ENCODE measurements at regions not wholly inside any gene's neighbourhood (a gene's known extent, or its start where the extent isn't known, plus 50 kb on each side); places are given as distances from the start of the nearest gene placed in this dataset.

GRCh38 chr14:47826809-47827208 lies 151.4 kb upstream of the MDGA2 start:
- intact Hi-C loops (cut with DNase I; ENCODE audit: low total_unique reads) = no loop called here
- no peaks in the 10 kb centered on the region for H3K27me3 ChIP-seq
- H3K9me3 ChIP-seq = no peaks in the 10 kb centered on the region
- in situ Hi-C loops (cut with MboI; ENCODE audit: low pct_ligation_motif_present in 1 of 4, low pct_unique_long_range_greater_than_20kb in 1 of 4, low sequenced_read_pairs in 3 of 4) = no loop called here
- H3K27ac ChIP-seq = no peak overlapping the region
- WGBS, 2 donors (ENCODE audit: low coverage in 1 of 2) = 70 to 73% methylated on average over 2 of the region's 2 CpGs
- DNase-seq = no peak
- no peak overlapping the region for H3K4me3 ChIP-seq
- TF ChIP-seq EP300 (IDR thresholded peaks at IDR 0.05; ENCODE audit: low read depth) = no peak
- H3K4me1 ChIP-seq = no peaks in the 10 kb centered on the region
- no peaks in the 10 kb centered on the region for H3K36me3 ChIP-seq

- 25% methylated on average over 1 of the region's 1 CpG; no CpG with 5 or more reads in 1 of the 2 donors for WGBS, 2 donors (ENCODE audit: low coverage in 1 of 2)
- in situ Hi-C loops (cut with MboI; ENCODE audit: low pct_ligation_motif_present in 1 of 4, low pct_unique_long_range_greater_than_20kb in 1 of 4, low sequenced_read_pairs in 3 of 4) = no loop called here
Measured at GRCh38 chr14:47822326-47822725, 146.9 kb upstream of the MDGA2 start.

GRCh38 chr14:47821135-47821534 lies 145.7 kb upstream of the MDGA2 start:
- H3K27ac ChIP-seq = no peak overlapping the region
- intact Hi-C loops (cut with DNase I; ENCODE audit: low total_unique reads) = no loop called here
- no peaks in the 10 kb centered on the region for H3K27me3 ChIP-seq
- no peaks in the 10 kb centered on the region for H3K4me1 ChIP-seq
- no peak for DNase-seq
- in situ Hi-C loops (cut with MboI; ENCODE audit: low pct_ligation_motif_present in 1 of 4, low pct_unique_long_range_greater_than_20kb in 1 of 4, low sequenced_read_pairs in 3 of 4) = no loop called here
- peaks cover 0 to 10% of the 10 kb centered on the region in 2 donors for H3K9me3 ChIP-seq
- TF ChIP-seq, protein P1, sequence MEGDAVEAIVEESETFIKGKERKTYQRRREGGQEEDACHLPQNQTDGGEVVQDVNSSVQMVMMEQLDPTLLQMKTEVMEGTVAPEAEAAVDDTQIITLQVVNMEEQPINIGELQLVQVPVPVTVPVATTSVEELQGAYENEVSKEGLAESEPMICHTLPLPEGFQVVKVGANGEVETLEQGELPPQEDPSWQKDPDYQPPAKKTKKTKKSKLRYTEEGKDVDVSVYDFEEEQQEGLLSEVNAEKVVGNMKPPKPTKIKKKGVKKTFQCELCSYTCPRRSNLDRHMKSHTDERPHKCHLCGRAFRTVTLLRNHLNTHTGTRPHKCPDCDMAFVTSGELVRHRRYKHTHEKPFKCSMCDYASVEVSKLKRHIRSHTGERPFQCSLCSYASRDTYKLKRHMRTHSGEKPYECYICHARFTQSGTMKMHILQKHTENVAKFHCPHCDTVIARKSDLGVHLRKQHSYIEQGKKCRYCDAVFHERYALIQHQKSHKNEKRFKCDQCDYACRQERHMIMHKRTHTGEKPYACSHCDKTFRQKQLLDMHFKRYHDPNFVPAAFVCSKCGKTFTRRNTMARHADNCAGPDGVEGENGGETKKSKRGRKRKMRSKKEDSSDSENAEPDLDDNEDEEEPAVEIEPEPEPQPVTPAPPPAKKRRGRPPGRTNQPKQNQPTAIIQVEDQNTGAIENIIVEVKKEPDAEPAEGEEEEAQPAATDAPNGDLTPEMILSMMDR (IDR thresholded peaks at IDR 0.05) = no peak
- TF ChIP-seq POLR2A (IDR thresholded peaks at IDR 0.05) (no peak), POLR2AphosphoS5 (IDR thresholded peaks at IDR 0.05) (no peak), EP300 (IDR thresholded peaks at IDR 0.05; ENCODE audit: low read depth) (no peak)
- H3K4me3 ChIP-seq = no peak overlapping the region
- WGBS, 2 donors (ENCODE audit: low coverage in 1 of 2) = 58% methylated on average over 1 of the region's 1 CpG; no CpG with 5 or more reads in 1 of the 2 donors
- no peaks in the 10 kb centered on the region for H3K36me3 ChIP-seq

More at GRCh38 chr14:47822326-47822725, 146.9 kb upstream of the MDGA2 start:
- no peak for DNase-seq
- peaks cover 0 to 10% of the 10 kb centered on the region in 2 donors for H3K9me3 ChIP-seq
- intact Hi-C loops (cut with DNase I; ENCODE audit: low total_unique reads) = no loop called here
- H3K36me3 ChIP-seq = no peaks in the 10 kb centered on the region
- H3K4me3 ChIP-seq = no peak overlapping the region
- TF ChIP-seq, protein P1 (IDR thresholded peaks at IDR 0.05) = no peak
- TF ChIP-seq POLR2A (IDR thresholded peaks at IDR 0.05) = no peak
- no peaks in the 10 kb centered on the region for H3K4me1 ChIP-seq
- no peak overlapping the region for H3K27ac ChIP-seq
- no peaks in the 10 kb centered on the region for H3K27me3 ChIP-seq

DNA sequence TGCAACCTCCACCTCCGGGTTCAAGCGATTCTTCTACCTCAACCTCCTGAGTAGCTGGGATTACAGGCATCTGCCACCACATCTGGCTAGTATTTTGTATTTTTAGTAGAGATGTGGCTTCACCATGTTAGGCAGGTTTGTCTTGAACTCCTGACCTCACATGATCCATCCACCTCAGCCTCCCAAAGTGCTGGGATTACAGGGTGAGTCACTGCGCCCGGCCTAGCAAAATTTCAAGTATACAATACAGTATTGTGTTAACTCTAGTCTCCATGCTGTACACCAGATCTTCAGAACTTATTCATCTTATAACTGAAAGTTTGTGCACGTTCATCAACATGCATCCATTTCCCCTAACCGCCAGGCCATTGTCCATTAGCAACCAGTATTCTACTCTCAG lies 115.1 kb upstream of the MDGA2 start:
- DNase-seq = no peak
- Histone ChIP-seq H3K36me3 (no peaks in the 10 kb centered on the region), H3K27ac (no peak overlapping the region), H3K27me3 (no peaks in the 10 kb centered on the region), H3K4me1 (no peaks in the 10 kb centered on the region), H3K4me3 (no peak overlapping the region), H3K9me3 (no peaks in the 10 kb centered on the region)
- TF ChIP-seq EP300 (IDR thresholded peaks at IDR 0.05; ENCODE audit: low read depth) = no peak
- no peak for TF ChIP-seq POLR2A (IDR thresholded peaks at IDR 0.05)
- TF ChIP-seq, protein P1 (IDR thresholded peaks at IDR 0.05) = no peak
- TF ChIP-seq POLR2AphosphoS5 (IDR thresholded peaks at IDR 0.05) = no peak
- 88 to 89% methylated on average over 2 to 6 of the region's 6 CpGs for WGBS, 2 donors (ENCODE audit: low coverage in 1 of 2)
- in situ Hi-C loops (cut with MboI; ENCODE audit: low pct_ligation_motif_present in 1 of 4, low pct_unique_long_range_greater_than_20kb in 1 of 4, low sequenced_read_pairs in 3 of 4) = no loop called here
- intact Hi-C loops (cut with DNase I; ENCODE audit: low total_unique reads) = no loop called here

DNA sequence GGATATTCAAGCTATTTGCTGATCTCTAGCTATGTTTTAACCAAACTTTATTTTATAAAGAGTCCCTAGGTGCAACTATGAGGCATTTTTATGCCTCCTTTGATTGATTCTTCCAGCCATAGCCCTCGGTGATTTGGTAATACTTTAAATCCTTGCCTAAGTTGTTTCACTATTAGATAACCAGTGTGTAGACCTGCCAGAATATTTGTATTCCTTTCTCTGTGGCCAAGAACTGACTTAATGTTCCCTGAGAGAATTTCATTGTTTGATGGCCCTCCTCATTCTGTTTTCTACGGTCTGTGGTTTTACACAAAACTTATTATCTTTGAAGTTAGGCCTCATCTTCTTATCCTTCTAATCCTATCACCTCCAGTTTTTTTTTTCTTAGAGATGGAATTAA lies 109.7 kb upstream of the MDGA2 start:
- no peak overlapping the region for H3K27ac ChIP-seq
- DNase-seq = no peak
- 39 to 60% methylated on average over 2 of the region's 2 CpGs for WGBS, 2 donors (ENCODE audit: low coverage in 1 of 2)
- no peaks in the 10 kb centered on the region for H3K9me3 ChIP-seq
- intact Hi-C loops (cut with DNase I; ENCODE audit: low total_unique reads) = no loop called here
- H3K27me3 ChIP-seq = no peaks in the 10 kb centered on the region
- H3K36me3 ChIP-seq = no peaks in the 10 kb centered on the region
- H3K4me3 ChIP-seq = no peak overlapping the region
- in situ Hi-C loops (cut with MboI; ENCODE audit: low pct_ligation_motif_present in 1 of 4, low pct_unique_long_range_greater_than_20kb in 1 of 4, low sequenced_read_pairs in 3 of 4) = no loop called here
- H3K4me1 ChIP-seq = no peaks in the 10 kb centered on the region
- TF ChIP-seq POLR2A (IDR thresholded peaks at IDR 0.05) = no peak
- TF ChIP-seq POLR2AphosphoS5 (IDR thresholded peaks at IDR 0.05) = no peak
